HG03571 (cell line): ENCODE measurements at regions not wholly inside any gene's neighbourhood (a gene's known extent, or its start where the extent isn't known, plus 50 kb on each side); places are given as distances from the start of the nearest gene placed in this dataset.

Experiments used
- ATAC-seq: cut with Tn5 transposase; IDR thresholded peaks from one replicate; pipeline ENCODE4 v1.9.1; 2021; ENCODE audit not compliant: unreplicated experiment

- ATAC-seq: no peak
Observed at GRCh38 chr6:97790926-97791590, 508.0 kb upstream of the MMS22L start.

DNA sequence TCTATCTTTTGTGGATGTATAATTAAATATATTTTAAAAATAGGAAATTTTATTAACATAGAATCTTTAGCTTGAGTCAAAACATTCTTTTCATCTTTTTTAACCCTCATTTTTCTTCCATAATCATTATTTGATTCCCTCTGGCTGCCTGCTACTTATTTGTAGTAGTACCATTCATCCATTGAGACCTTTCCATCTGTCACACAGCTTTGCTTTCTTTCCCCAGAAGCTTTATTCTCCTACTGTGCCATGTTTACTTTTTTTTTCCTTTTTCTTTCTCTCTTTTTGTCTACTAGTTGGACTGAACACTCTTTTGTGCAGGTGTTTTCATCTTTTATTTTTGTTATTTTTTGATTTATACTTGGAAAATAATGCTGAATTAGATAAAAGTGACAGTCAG is 522.6 kb upstream of the MMS22L start:
- no peak for ATAC-seq

DNA sequence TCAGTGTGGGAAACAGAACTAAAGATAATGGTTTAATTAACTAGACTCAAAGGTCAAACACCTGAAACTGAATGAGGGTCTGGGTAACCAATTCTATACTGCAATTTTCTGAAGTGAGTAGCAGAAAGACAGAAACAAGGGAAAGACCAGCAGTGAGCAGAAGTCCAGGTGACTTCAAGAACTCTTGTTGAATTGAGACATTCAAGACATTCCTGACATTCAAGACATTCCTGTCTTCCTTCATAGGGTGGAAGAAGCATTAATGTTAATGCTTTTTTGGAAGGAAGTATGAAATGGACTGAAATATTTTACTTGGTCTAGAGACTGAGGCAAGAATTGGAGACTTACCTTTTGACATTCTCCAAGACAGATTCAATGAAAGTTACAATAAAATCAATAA is 529.9 kb upstream of the MMS22L start:
- no peak for ATAC-seq

DNA sequence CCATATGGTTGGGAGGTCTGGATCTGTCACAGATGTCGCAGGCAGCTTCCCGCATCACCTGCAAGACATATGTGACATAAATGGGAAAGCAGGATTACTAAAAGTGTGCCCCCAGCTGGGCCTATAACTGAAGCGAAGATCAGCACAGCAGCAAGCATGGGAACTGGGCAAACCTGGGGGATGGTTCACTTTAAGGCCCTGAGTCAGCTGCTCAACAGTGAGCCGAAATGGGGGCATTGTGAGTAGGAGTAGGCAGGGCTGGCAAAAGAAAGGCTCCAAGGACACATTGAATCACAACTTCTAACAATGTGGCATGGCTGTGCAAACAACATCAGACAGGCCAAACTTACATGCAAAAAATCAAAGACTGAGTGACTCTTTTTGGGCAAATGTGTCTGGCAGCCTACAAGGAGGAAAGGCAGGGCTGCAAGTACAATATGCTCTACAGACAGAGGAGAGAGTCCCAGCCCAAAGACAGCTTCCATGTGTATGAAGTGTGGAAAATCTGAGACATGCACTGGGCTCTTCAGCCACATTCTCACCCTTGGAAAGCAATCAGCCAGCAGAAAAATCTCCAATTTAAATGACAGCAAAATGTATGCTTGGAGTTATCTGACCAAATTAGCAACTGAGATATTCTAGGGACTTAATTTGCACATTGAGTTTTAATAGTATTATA is 531.0 kb upstream of the MMS22L start:
- no peak for ATAC-seq

- ATAC-seq: no peak
Observed at GRCh38 chr6:97815301-97815812, 532.3 kb upstream of the MMS22L start.

DNA sequence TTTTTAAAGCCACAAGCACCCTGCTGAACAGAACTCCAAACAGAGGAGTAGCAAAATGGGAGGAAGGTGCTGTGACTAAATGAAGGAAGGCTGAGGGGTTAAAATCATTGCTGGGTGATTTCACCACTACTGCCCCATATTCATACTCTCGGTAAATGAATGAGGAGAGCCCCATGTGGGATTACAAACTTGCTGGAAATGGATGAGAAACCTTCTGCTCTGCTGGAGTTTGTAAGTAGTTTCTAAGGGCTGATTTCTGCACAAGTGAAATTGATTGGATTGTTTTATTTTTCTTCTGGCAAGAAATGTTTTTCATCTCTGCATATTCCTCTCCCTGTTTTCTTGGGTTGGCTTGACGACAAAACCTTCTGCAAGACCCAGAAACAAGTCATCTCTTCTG is 533.5 kb upstream of the MMS22L start:
- no peak for ATAC-seq

- no peak for ATAC-seq
Observed at GRCh38 chr6:97819710-97820109, 536.7 kb upstream of the MMS22L start.

DNA sequence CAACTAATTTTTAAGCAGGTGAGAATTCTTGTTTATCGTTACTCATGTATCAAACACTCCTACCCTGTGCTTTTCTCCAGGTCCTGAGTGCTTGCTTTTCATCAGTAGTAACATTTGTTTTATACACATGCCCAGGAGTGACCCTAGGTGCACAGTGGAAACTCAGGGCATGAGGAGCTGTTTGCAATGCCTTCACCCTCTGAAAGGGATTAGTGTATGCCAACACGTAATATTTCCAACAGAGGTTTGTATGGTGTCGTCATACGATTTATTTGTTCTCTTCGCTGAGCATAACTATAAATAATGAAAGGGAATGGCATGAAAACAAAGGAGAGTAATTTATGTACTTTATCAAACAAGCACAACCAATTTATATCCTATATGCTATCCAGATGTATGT is 537.4 kb upstream of the MMS22L start:
- no peak for ATAC-seq

DNA sequence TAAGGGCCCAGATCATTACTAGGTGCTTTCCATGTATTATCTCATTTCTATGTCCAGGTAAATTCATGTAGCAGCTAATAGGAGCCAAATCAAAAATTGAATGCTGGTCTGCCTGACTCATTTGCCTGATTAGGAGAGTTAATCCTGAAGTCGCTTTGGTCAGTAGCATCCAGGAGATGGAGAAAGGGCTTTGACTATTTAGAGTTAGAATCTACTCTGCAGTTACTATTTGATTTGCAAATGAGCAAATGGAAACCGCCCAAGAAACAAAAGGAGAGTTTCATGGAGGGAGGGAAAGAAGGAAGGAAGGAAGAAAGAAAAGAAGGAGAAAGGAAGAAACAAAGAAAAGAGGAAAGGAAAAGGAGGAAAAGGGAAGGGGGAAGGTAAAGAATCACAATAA is 539.6 kb upstream of the MMS22L start:
- ATAC-seq: no peak

DNA sequence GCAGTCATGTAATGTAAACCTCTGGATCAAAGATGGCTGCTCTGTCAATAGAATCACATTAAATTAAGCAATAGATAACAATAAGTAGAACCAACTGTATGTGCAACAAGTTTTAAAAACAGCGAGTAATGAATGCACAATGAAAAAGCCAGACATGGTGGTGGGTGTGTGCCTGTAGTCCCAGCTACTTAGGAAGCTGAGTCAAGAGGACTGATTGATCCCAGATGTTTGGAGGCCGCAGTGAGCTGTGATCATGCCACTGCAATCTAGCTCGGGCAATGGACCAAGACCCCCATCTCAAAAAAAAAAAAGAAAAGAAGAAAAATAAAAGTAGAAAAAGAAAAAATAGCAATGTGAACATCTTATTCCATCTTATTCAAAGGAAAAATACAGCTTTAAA is 558.7 kb upstream of the MMS22L start:
- no peak for ATAC-seq

DNA sequence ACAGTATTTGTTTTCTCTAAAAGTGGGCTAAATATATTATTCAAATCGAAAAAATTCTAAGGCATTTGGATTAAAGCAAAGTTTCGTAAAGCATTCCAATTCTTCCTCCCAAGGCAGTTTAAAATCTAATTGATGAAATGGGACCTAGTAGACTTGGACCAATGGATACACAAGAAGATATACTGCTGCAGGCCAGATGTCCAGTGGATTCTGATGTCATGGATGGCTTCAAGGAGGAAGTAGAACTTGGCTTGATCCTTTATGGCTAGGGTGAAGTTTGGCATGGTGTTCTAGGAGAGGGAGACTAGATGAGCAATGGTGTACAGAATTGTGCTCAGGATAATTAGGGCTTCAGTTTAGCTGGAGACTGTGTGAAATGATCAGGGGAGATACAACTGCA is 559.5 kb upstream of the MMS22L start:
- ATAC-seq: no peak

DNA sequence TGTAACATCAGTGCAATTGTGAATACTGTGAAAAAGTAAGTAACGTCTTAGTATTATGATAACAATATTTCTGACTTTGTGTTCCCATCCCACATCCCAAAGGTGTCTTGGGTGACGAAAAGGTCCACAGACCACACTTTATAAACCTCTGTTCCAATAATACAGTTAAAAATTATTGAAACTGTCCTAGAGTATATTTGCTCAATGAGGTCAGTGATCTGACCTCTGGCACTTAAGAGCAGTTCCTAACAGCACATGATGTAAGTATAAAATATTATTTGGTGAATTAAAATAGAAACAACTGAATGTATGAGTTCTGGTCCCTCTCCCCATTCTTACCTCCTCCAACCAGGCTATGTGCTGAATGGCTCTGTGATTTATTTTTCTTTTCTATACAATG is 566.4 kb upstream of the MMS22L start:
- ATAC-seq: no peak

GRCh38 chr6:97850458-97851212 is 567.6 kb upstream of the MMS22L start:
- no peak for ATAC-seq

GRCh38 chr6:97863697-97864096 is 580.7 kb upstream of the MMS22L start:
- ATAC-seq: no peak

DNA sequence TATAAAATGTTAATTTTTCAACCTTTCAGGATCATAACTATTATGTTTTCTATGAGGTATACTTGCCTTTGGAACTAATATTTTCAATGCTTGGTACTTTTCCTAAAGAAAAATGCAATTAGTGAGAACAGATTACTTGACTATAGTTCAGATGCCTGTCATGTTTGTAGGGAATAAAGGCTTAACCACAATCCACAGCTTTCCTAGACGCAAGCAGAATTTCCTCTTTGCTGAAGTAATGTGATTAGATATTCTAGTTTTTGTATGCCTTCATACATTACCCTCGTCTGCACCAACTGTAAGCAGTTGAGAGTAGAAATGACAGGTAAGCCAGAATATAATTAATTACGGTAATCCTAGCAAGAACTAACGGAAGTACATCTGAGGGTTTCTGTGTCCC is 581.4 kb upstream of the MMS22L start:
- no peak for ATAC-seq

DNA sequence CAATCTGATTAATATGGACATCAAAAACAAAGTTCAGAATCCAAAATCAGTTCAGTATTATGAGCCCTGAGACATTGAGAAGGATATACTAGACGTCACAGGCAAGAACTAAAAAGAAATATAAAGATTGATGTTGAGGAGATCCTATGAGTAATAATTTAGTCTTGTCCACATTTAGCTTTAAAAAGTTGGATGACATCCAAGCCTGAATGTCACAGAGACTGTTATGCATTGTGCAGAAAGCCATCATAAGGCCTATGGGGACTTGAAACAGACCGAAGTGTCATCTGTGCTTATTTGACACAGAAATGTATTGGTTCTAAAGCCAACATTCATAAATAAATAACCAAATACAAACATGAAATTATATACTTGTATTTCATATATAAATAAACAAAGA is 581.8 kb upstream of the MMS22L start:
- ATAC-seq: no peak

- no peak for ATAC-seq
Observed at GRCh38 chr6:97865612-97866011, 582.6 kb upstream of the MMS22L start.

- ATAC-seq: no peak
Observed at GRCh38 chr6:97866616-97867015, 583.6 kb upstream of the MMS22L start.

- ATAC-seq: no peak
Observed at GRCh38 chr6:97867177-97867576, 584.2 kb upstream of the MMS22L start.

DNA sequence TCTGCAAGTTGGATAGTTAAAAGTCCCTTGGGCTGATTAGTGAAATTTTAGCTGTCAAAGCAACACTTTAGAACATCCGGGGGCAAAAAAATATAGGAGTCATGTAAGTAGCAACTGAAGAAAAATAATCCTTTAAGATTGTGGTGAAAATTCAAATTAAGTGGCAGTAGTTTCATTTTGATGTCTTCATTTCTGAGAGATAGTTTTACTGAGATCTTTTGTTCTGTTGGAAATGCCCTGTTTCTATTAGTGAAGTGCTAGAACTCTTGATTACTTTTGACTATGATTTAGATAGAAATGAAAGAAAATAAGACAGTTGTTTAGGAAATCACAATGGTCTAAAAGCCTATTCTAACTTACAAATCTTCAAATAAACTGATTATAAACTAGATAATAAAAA is 587.3 kb upstream of the MMS22L start:
- no peak for ATAC-seq

- ATAC-seq: no peak
Observed at GRCh38 chr6:97876711-97877110, 593.7 kb upstream of the MMS22L start.

DNA sequence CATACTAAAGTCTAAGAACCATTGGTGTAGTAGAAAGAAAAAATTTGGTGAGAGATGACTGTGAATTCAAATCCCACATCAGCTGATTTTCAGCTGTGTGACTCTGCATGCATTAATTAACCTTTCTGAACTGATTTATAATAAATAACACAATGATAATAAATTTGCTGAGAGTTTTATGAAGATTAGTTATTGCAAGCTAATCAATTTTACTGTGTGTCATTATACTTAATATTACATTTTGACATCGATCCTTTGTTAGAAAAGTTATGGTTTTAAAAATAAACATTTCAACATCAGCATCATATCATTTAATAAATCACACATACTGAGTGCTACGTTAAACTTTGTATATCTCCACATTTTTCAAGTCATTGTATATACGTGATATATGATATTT is 599.7 kb upstream of the MMS22L start:
- ATAC-seq: no peak
